Sigmoid colon (tissue), 4 donors: ENCODE measurements at regions not wholly inside any gene's neighbourhood (a gene's known extent, or its start where the extent isn't known, plus 50 kb on each side); places are given as distances from the start of the nearest gene placed in this dataset.

Source experiments
- EP300 ChIP-seq, 4 donors: sonication (generic); formaldehyde crosslinking; IDR thresholded peaks; one replicate each; pipeline ENCODE4 v1.6.1; 2017; ENCODE audit warnings: antibody characterized with exemption in 4 of 4
- POLR2AphosphoS5 ChIP-seq, 4 donors: sonication (generic); formaldehyde crosslinking; IDR thresholded peaks; one replicate each; pipeline ENCODE4 v1.6.1; 2017; ENCODE audit warnings: antibody characterized with exemption in 4 of 4
- TF ChIP-seq, protein P1 (sequence below), 4 experiments: fragments of 450-650 bp in 3 of 4; fragments of 200-600 bp in 1 of 4; IDR thresholded peaks; one replicate each; pipeline ENCODE4 v1.5.1; 2016 to 2019; ENCODE audit warnings: antibody characterized with exemption in 4 of 4, mild to moderate bottlenecking in 3 of 4, moderate library complexity in 2 of 4

DNA sequence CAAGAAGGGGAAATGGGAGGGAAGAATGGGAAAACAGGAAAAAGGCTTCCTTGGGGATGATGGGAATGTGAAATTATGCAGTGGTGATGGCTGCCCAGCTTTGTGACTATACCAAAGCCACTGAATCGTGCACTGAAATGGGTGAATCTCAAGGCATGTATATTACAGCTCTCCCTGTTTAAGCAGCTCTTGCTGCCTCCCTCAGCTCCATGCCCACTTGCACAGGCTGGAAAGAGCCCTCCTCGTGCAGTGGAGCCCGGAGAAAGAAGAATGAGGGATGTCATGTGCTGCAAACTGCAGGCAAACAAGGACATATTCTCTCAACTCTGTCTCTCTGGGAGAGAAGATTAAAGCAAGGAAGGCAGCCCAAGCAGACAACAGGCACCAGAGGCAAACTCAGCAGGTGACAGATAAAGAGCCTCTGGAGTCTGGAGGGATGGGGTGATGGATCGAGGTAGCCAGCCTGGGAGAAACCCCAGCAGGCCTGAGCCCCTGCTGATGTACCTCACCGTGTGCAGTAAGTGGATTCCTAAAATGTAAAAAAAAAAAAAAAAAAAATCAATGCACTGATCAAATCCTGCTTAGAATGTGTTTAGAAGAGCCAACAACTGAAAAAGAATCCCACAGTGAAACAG, 62.4 kb upstream of the SLC66A3 start:
- TF ChIP-seq, protein P1, sequence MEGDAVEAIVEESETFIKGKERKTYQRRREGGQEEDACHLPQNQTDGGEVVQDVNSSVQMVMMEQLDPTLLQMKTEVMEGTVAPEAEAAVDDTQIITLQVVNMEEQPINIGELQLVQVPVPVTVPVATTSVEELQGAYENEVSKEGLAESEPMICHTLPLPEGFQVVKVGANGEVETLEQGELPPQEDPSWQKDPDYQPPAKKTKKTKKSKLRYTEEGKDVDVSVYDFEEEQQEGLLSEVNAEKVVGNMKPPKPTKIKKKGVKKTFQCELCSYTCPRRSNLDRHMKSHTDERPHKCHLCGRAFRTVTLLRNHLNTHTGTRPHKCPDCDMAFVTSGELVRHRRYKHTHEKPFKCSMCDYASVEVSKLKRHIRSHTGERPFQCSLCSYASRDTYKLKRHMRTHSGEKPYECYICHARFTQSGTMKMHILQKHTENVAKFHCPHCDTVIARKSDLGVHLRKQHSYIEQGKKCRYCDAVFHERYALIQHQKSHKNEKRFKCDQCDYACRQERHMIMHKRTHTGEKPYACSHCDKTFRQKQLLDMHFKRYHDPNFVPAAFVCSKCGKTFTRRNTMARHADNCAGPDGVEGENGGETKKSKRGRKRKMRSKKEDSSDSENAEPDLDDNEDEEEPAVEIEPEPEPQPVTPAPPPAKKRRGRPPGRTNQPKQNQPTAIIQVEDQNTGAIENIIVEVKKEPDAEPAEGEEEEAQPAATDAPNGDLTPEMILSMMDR (IDR thresholded peaks at IDR 0.05) = no peak
- TF ChIP-seq POLR2AphosphoS5 (IDR thresholded peaks at IDR 0.05) (no peak), EP300 (IDR thresholded peaks at IDR 0.05) (no peak)
